OCI-LY7 (cell line): ENCODE measurements at regions not wholly inside any gene's neighbourhood (a gene's known extent, or its start where the extent isn't known, plus 50 kb on each side); places are given as distances from the start of the nearest gene placed in this dataset.

Experiments
- BruUV-seq: library from RNA; stranded (reverse); fragments of 400-500 nt; replicated peaks from 2 replicates; lab custom pipeline; 2021; lab: Mats Ljungman, UMichigan
- CTCF ChIA-PET: fragments of 300-600 bp; sonication (Branson Sonifier 250); formaldehyde crosslinking; loops from one replicate; lab custom pipeline; 2022; ENCODE audit warnings: antibody characterized with exemption; ENCODE audit not compliant: unreplicated experiment; lab: Charles Lee
- POLR2A ChIA-PET: fragments of 300-600 bp; sonication (Branson Sonifier 250); formaldehyde crosslinking; loops from one replicate; lab custom pipeline; 2022; ENCODE audit warnings: antibody characterized with exemption; lab: Charles Lee
- DNase-seq: peaks from one replicate; pipeline ENCODE4 v3.0.0-alpha.2; 2015; ENCODE audit warnings: low spot score
- H2AFZ ChIP-seq: fragments of 200-600 bp; sonication (generic), shearing (Covaris generic); 2 replicates; pipeline ENCODE4 v1.6.1; 2014; ENCODE audit warnings: mild to moderate bottlenecking, antibody characterized with exemption, low read length, moderate library complexity
- H3K27ac ChIP-seq: fragments of 200-600 bp; sonication (generic); 2 replicates; pipeline ENCODE4 v1.5.1; 2014; ENCODE audit warnings: mixed run types, low read depth, mild to moderate bottlenecking, moderate library complexity, low read length, inconsistent platforms; ENCODE audit not compliant: poor library complexity, severe bottlenecking
- H3K36me3 ChIP-seq: fragments of 200-600 bp; sonication (generic); 2 replicates; pipeline ENCODE4 v1.6.1; 2014; ENCODE audit warnings: mild to moderate bottlenecking, antibody characterized with exemption, low read length, moderate library complexity, mixed read lengths; ENCODE audit not compliant: insufficient read depth
- H3K4me1 ChIP-seq: fragments of 200-600 bp; sonication (generic); 2 replicates; pipeline ENCODE4 v1.5.1; 2014; ENCODE audit warnings: mild to moderate bottlenecking, low read length; ENCODE audit not compliant: insufficient read depth, poor library complexity, severe bottlenecking
- H3K4me2 ChIP-seq: fragments of 200-600 bp; sonication (generic); 2 replicates; pipeline ENCODE4 v1.6.1; 2014; ENCODE audit warnings: mild to moderate bottlenecking, low read length
- H3K4me3 ChIP-seq: fragments of 200-600 bp; sonication (generic); 2 replicates; pipeline ENCODE4 v1.5.1; 2014; ENCODE audit warnings: mild to moderate bottlenecking, low read depth, low read length; ENCODE audit not compliant: poor library complexity, severe bottlenecking
- H3K79me2 ChIP-seq: fragments of 200-600 bp; sonication (generic); 2 replicates; pipeline ENCODE4 v1.6.1; 2016; ENCODE audit warnings: low read depth, mild to moderate bottlenecking, low read length, moderate library complexity, mixed read lengths; ENCODE audit not compliant: insufficient read depth
- H3K9me2 ChIP-seq: fragments of 200-600 bp; sonication (generic); 2 replicates; pipeline ENCODE4 v1.6.1; 2016; ENCODE audit warnings: mild to moderate bottlenecking, low read length, mixed read lengths; ENCODE audit not compliant: insufficient read depth
- H3K9me3 ChIP-seq: fragments of 200-600 bp; sonication (generic); 2 replicates; pipeline ENCODE4 v1.6.1; 2014; ENCODE audit warnings: mild to moderate bottlenecking, mixed run types, low read length, mixed read lengths
- H4K20me1 ChIP-seq: fragments of 200-600 bp; sonication (generic); 2 replicates; pipeline ENCODE4 v1.6.1; 2014; ENCODE audit warnings: mild to moderate bottlenecking, antibody characterized with exemption, low read length, moderate library complexity, mixed read lengths; ENCODE audit not compliant: insufficient read depth
- CTCF ChIP-seq: fragments of 200-600 bp; sonication (generic); conservative IDR thresholded peaks from 2 replicates; pipeline ENCODE4 v1.5.1; 2014; ENCODE audit warnings: mild to moderate bottlenecking, antibody characterized with exemption, low read length, moderate library complexity, mixed read lengths
- EZH2phosphoT487 ChIP-seq: fragments of 200-600 bp; sonication (generic); IDR thresholded peaks from 2 replicates; pipeline ENCODE4 v1.6.1; 2018; ENCODE audit warnings: low read depth, borderline replicate concordance, mild to moderate bottlenecking, mixed run types, antibody characterized with exemption, low read length, moderate library complexity, mixed read lengths
- intact Hi-C: fragments of 100-400 bp; cut with micrococcal nuclease; formaldehyde crosslinking; loops from one replicate; pipeline ENCODE4 v1.10.0; 2022; ENCODE audit not compliant: unreplicated experiment

- Histone ChIP-seq H4K20me1 (no peaks in the 10 kb centered on the region), H3K4me1 (no peaks in the 10 kb centered on the region), H3K4me3 (no peak overlapping the region), H3K4me2 (no peak overlapping the region), H3K79me2 (no peaks in the 10 kb centered on the region), H2AFZ (no peak overlapping the region), H3K9me3 (no peaks in the 10 kb centered on the region), H3K36me3 (no peaks in the 10 kb centered on the region), H3K27ac (no peak overlapping the region), H3K9me2 (no peaks in the 10 kb centered on the region)
- POLR2A ChIA-PET, result no interaction called here
- intact Hi-C loops, result no loop called here
- TF ChIP-seq EZH2phosphoT487, result no peak
- no peak for TF ChIP-seq CTCF
- CTCF ChIA-PET, result no interaction called here
- no TSS peak for BruUV-seq
- DNase-seq, result no peak
Measured at GRCh38 chr6:170228946-170229310, 62.0 kb downstream of the DLL1 start.

GRCh38 chr6:170227996-170228945, 62.6 kb downstream of the DLL1 start:
- no peak for TF ChIP-seq CTCF
- no peak for TF ChIP-seq EZH2phosphoT487
- no peaks in the 10 kb centered on the region for H3K9me2 ChIP-seq
- DNase-seq, result no peak
- H3K4me1 ChIP-seq, result no peaks in the 10 kb centered on the region
- no peak overlapping the region for H3K4me3 ChIP-seq
- no peaks in the 10 kb centered on the region for H3K79me2 ChIP-seq
- H3K9me3 ChIP-seq, result no peaks in the 10 kb centered on the region
- CTCF ChIA-PET, result no interaction called here
- no peaks in the 10 kb centered on the region for H4K20me1 ChIP-seq
- BruUV-seq, result no TSS peak
- intact Hi-C loops, result no loop called here
- POLR2A ChIA-PET, result no interaction called here
- no peak overlapping the region for H3K4me2 ChIP-seq
- no peaks in the 10 kb centered on the region for H3K36me3 ChIP-seq
- no peak overlapping the region for H2AFZ ChIP-seq
- H3K27ac ChIP-seq, result no peak overlapping the region

- H3K27ac ChIP-seq, result no peak overlapping the region
- no TSS peak for BruUV-seq
- no peak overlapping the region for H2AFZ ChIP-seq
- H4K20me1 ChIP-seq, result no peaks in the 10 kb centered on the region
- ChIA-PET CTCF (no interaction called here), POLR2A (no interaction called here)
- no peaks in the 10 kb centered on the region for H3K9me3 ChIP-seq
- no peak for TF ChIP-seq CTCF
- TF ChIP-seq EZH2phosphoT487, result no peak
- no peak overlapping the region for H3K4me3 ChIP-seq
- H3K36me3 ChIP-seq, result no peaks in the 10 kb centered on the region
- no peaks in the 10 kb centered on the region for H3K9me2 ChIP-seq
- no peaks in the 10 kb centered on the region for H3K79me2 ChIP-seq
- no peak for DNase-seq
- no peaks in the 10 kb centered on the region for H3K4me1 ChIP-seq
- no peak overlapping the region for H3K4me2 ChIP-seq
- intact Hi-C loops, result no loop called here
Measured at GRCh38 chr6:170227521-170227983, 63.3 kb downstream of the DLL1 start.
